ENCODE measurements at regions not wholly inside any gene's neighbourhood (a gene's known extent, or its start where the extent isn't known, plus 50 kb on each side); places are given as distances from the start of the nearest gene placed in this dataset.

DNA sequence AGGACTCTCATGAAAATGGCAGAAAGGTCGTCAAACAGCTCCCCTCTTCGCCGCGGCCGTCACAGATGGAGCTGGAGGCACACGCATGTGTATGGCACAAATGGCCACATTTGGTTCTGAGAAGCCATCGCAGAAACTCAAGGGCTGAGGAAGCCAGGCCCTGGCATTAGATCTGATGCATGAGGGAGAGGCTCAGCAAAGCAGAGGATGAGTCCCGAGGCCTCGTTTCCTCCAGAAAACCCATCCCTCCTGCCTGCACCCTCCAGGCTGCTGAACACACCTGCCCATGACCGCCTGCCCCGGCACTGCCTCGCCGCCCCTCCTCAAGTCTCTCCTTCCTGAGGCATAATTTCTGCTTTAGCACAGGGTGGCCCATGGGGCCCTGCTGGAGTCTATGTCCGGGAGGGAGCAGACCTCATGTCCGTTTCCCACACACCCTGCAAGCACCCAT lies 240.3 kb downstream of the DLL1 start:
- no peaks in the 10 kb centered on the region for H3K27me3 ChIP-seq (replicated peaks in 1 of 4; ENCODE audit: control insufficient read depth in 3 of 4, extremely low read depth in 1 of 4, insufficient read depth in 3 of 4, low read length in 3 of 4)
- no peaks in the 10 kb centered on the region for H3K79me2 ChIP-seq (ENCODE audit: control insufficient read depth in 1 of 2, insufficient read depth in 2 of 2, low read length in 2 of 2)
- H2BK20ac ChIP-seq (ENCODE audit: low read length), result no peak overlapping the region
- H3K56ac ChIP-seq (replicated peaks; ENCODE audit: insufficient read length, low read depth, low read length), result no peak overlapping the region
- H3K4me1 ChIP-seq (replicated peaks in 1 of 4; ENCODE audit: control insufficient read depth in 3 of 4, insufficient read depth in 4 of 4, low read length in 3 of 4), result no peaks in the 10 kb centered on the region; a peak in 1 of 7 replicates
- peaks cover 0 to 3% of the 10 kb centered on the region in 2 experiments; a peak in 1 of 4 replicates for H3K9me3 ChIP-seq (ENCODE audit: insufficient read depth in 2 of 2, low read depth in 1 of 2, low read length in 1 of 2)
- no peak overlapping the region for H2BK5ac ChIP-seq (ENCODE audit: low read depth, low read length)
- H3K4ac ChIP-seq (replicated peaks; ENCODE audit: insufficient read length, low read depth, low read length), result no peak overlapping the region
- H3K79me1 ChIP-seq (ENCODE audit: low read depth, low read length), result no peaks in the 10 kb centered on the region
- H3K27ac ChIP-seq (ENCODE audit: low read depth, low read length), result no peak overlapping the region
- no peak overlapping the region for H2BK15ac ChIP-seq (ENCODE audit: low read length)
- H3K4me2 ChIP-seq (ENCODE audit: insufficient read depth in 1 of 2, low read depth in 2 of 2, low read length in 2 of 2), result no peak overlapping the region
- DNase-seq (ENCODE audit: low read depth in 1 of 2, low spot score in 2 of 2), result no peak
- H3K36me3 ChIP-seq (ENCODE audit: control insufficient read depth in 2 of 4, insufficient read depth in 4 of 4, low read length in 3 of 4), result no peaks in the 10 kb centered on the region
- H3K14ac ChIP-seq (ENCODE audit: insufficient read length), result no peak overlapping the region
- H4K20me1 ChIP-seq (replicated peaks in 1 of 2; ENCODE audit: control insufficient read depth in 1 of 2, insufficient read depth in 2 of 2, low read length in 2 of 2), result no peaks in the 10 kb centered on the region
- H3K23ac ChIP-seq (ENCODE audit: insufficient read length), result no peak overlapping the region
- H3K9ac ChIP-seq (replicated peaks in 1 of 4; ENCODE audit: extremely low read depth in 1 of 4, low read depth in 3 of 4, low read length in 3 of 4), result no peak overlapping the region
- TF ChIP-seq CTBP2 (IDR thresholded peaks at IDR 0.05; ENCODE audit: borderline replicate concordance, insufficient read depth, insufficient read length, low read length), result no peak
- TF ChIP-seq, protein P1, sequence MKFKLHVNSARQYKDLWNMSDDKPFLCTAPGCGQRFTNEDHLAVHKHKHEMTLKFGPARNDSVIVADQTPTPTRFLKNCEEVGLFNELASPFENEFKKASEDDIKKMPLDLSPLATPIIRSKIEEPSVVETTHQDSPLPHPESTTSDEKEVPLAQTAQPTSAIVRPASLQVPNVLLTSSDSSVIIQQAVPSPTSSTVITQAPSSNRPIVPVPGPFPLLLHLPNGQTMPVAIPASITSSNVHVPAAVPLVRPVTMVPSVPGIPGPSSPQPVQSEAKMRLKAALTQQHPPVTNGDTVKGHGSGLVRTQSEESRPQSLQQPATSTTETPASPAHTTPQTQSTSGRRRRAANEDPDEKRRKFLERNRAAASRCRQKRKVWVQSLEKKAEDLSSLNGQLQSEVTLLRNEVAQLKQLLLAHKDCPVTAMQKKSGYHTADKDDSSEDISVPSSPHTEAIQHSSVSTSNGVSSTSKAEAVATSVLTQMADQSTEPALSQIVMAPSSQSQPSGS (IDR thresholded peaks at IDR 0.05; ENCODE audit: low read length), result no peak
- no peak for TF ChIP-seq BCL11A (IDR thresholded peaks at IDR 0.05; ENCODE audit: low read depth in 2 of 2, low read length in 2 of 2)
- TF ChIP-seq JUN (IDR thresholded peaks at IDR 0.05; ENCODE audit: low read depth, low read length), result no peak
- TF ChIP-seq POU5F1 (IDR thresholded peaks at IDR 0.05; ENCODE audit: low read depth, low read length), result no peak
- no peak for TF ChIP-seq EZH2 (IDR thresholded peaks at IDR 0.05; ENCODE audit: low read depth, low read length, severe bottlenecking)
- no peak for TF ChIP-seq RFX5 (IDR thresholded peaks at IDR 0.05; ENCODE audit: borderline replicate concordance, low read depth, low read length)
- no peak for TF ChIP-seq TAF7 (optimal IDR thresholded peaks at IDR 0.05; ENCODE audit: borderline replicate concordance, low read depth, low read length)
- TF ChIP-seq CHD1 (IDR thresholded peaks at IDR 0.05; ENCODE audit: low read depth, low read length), result no peak
- H4K91ac ChIP-seq (replicated peaks; ENCODE audit: insufficient read length, low read length), result no peak overlapping the region
- H2AFZ ChIP-seq (ENCODE audit: low read length), result no peak overlapping the region
- H4K5ac ChIP-seq (ENCODE audit: insufficient read length, low read depth, low read length), result no peak overlapping the region
- WGBS, 2 experiments (ENCODE audit: extremely low coverage in 1 of 2, insufficient coverage in 1 of 2, insufficient read length in 1 of 2, insufficient replicate concordance in 2 of 2, low coverage in 1 of 2, low lambda C conversion rate in 2 of 2, missing lambda C conversion rate in 1 of 2), result 90% methylated on average over 12 of the region's 15 CpGs; no CpG with 5 or more reads in 1 of the 2 experiments
- no peak overlapping the region for H2BK120ac ChIP-seq (replicated peaks; ENCODE audit: low read depth, low read length)
- no peak for FAIRE-seq
- H2BK12ac ChIP-seq (ENCODE audit: low read depth, low read length), result no peak overlapping the region
- H3K4me3 ChIP-seq (ENCODE audit: extremely low read depth in 1 of 4, insufficient read depth in 2 of 4, low read depth in 3 of 4, low read length in 4 of 4), result no peak overlapping the region
- CTCF ChIA-PET (ENCODE audit: partially characterized antibody), result interaction anchor here (1.4 kb wide), 1 partner anchor 218 kb away, joined by 3 read pairs; no protein-coding TSS in a partner anchor
- H3K18ac ChIP-seq (ENCODE audit: extremely low read depth, low read length), result no peak overlapping the region
- H3K23me2 ChIP-seq (ENCODE audit: low read depth, low read length), result no peaks in the 10 kb centered on the region
- no peak overlapping the region for H4K8ac ChIP-seq (ENCODE audit: extremely low read depth, insufficient read depth, low read length)
- POLR2A ChIA-PET (ENCODE audit: partially characterized antibody), result no interaction called here
- 0 out of 2 replicates have a peak overlapping the region, but pooled peaks have one; percentile 39 for H2AK5ac ChIP-seq (ENCODE audit: low read depth, low read length)

Measured in H1 (cell line).